Muscle of back (tissue), 3 donors: ENCODE measurements at regions not wholly inside any gene's neighbourhood (a gene's known extent, or its start where the extent isn't known, plus 50 kb on each side); places are given as distances from the start of the nearest gene placed in this dataset.
"Not testable (repeated sequence)": the region's sequence is repeated elsewhere in the genome, so short reads cannot be mapped to it uniquely, and the experiment has no call there.

Experiments
- DNase-seq, 3 donors: peaks; one replicate each; pipeline versions ENCODE4 v3.0.0 to v3.0.0-alpha.2; 2013

GRCh38 chr7:67359900-67360299 is 363.3 kb downstream of the TYW1 start:
- DNase-seq, result no peak

GRCh38 chr7:67361150-67361549 is 364.5 kb downstream of the TYW1 start:
- DNase-seq, result no peak

- DNase-seq, result no peak
Observed at GRCh38 chr7:67364441-67365017, 367.9 kb downstream of the TYW1 start.

- peak; percentile 80 to 89 (median 85) for DNase-seq
Observed at GRCh38 chr7:67371429-67372305, 375.0 kb downstream of the TYW1 start.

GRCh38 chr7:67373389-67373788 is 376.8 kb downstream of the TYW1 start:
- DNase-seq, result not testable (repeated sequence)

- DNase-seq, result no peak
Observed at GRCh38 chr7:67375427-67375826, 378.8 kb downstream of the TYW1 start.

- DNase-seq, result peak; percentile 77 to 85 (median 81)
Observed at GRCh38 chr7:67377939-67378862, 381.6 kb downstream of the TYW1 start.

- DNase-seq, result no peak
Observed at GRCh38 chr7:67380326-67380725, 383.7 kb downstream of the TYW1 start.

GRCh38 chr7:67380858-67381257 is 384.2 kb downstream of the TYW1 start:
- no peak for DNase-seq

GRCh38 chr7:67387851-67388250 is 391.2 kb downstream of the TYW1 start:
- no peak for DNase-seq

GRCh38 chr7:67391168-67391567 is 394.5 kb downstream of the TYW1 start:
- DNase-seq, result peak in 2 of 3 donors; percentile 42 to 44

GRCh38 chr7:67392596-67393438 is 396.2 kb downstream of the TYW1 start:
- no peak for DNase-seq

- no peak for DNase-seq
Observed at GRCh38 chr7:67393903-67394302, 397.3 kb downstream of the TYW1 start.

- DNase-seq, result no peak
Observed at GRCh38 chr7:67398916-67399315, 402.3 kb downstream of the TYW1 start.

- DNase-seq, result no peak
Observed at GRCh38 chr7:67401492-67401891, 404.9 kb downstream of the TYW1 start.

- DNase-seq, result no peak
Observed at GRCh38 chr7:67402280-67402679, 405.6 kb downstream of the TYW1 start.

GRCh38 chr7:67406976-67407375 is 410.3 kb downstream of the TYW1 start:
- peak in 1 of 3 donors; percentile 26 for DNase-seq

GRCh38 chr7:67407392-67408071 is 410.9 kb downstream of the TYW1 start:
- peak in 1 of 3 donors; percentile 24 for DNase-seq

- DNase-seq, result no peak
Observed at GRCh38 chr7:67408109-67408508, 411.5 kb downstream of the TYW1 start.

GRCh38 chr7:67413670-67414069 is 417.0 kb downstream of the TYW1 start:
- DNase-seq, result no peak

- no peak for DNase-seq
Observed at GRCh38 chr7:67414858-67415257, 418.2 kb downstream of the TYW1 start.
